GM19351 (cell line): ENCODE measurements at regions not wholly inside any gene's neighbourhood (a gene's known extent, or its start where the extent isn't known, plus 50 kb on each side); places are given as distances from the start of the nearest gene placed in this dataset.

Experiments
- ATAC-seq: cut with Tn5 transposase; IDR thresholded peaks from one replicate; pipeline ENCODE4 v1.9.1; 2021; ENCODE audit warnings: mild to moderate bottlenecking, moderate library complexity; ENCODE audit not compliant: unreplicated experiment

GRCh38 chr12:38547586-38547985 lies 231.0 kb downstream of the ALG10B start:
- ATAC-seq = no peak

- no peak for ATAC-seq
Measured at GRCh38 chr12:38555620-38556591, 239.3 kb downstream of the ALG10B start.

GRCh38 chr12:38556647-38557046 lies 240.1 kb downstream of the ALG10B start:
- ATAC-seq = no peak

DNA sequence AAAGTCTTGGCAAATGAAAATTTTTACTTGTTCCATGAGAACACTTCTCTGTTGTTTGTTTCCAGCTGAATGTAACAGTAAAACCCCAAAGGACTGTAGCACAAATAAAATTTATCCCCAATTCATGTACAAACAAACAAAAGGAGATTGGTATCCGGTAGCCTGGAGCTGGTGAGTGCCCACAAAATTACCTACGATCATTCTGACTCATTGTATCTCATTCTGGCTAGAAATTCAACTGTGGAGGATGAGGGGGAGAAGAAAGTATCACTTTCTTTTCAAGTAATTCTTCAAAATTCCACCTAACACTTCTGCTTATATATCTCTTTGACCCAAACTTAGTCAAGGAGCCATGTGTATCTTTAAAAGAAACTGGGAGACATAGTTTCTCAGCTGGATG lies 268.5 kb downstream of the ALG10B start:
- no peak for ATAC-seq

GRCh38 chr12:38586789-38587188 lies 270.2 kb downstream of the ALG10B start:
- no peak for ATAC-seq

- ATAC-seq = no peak
Measured at GRCh38 chr12:38587594-38587993, 271.0 kb downstream of the ALG10B start.

DNA sequence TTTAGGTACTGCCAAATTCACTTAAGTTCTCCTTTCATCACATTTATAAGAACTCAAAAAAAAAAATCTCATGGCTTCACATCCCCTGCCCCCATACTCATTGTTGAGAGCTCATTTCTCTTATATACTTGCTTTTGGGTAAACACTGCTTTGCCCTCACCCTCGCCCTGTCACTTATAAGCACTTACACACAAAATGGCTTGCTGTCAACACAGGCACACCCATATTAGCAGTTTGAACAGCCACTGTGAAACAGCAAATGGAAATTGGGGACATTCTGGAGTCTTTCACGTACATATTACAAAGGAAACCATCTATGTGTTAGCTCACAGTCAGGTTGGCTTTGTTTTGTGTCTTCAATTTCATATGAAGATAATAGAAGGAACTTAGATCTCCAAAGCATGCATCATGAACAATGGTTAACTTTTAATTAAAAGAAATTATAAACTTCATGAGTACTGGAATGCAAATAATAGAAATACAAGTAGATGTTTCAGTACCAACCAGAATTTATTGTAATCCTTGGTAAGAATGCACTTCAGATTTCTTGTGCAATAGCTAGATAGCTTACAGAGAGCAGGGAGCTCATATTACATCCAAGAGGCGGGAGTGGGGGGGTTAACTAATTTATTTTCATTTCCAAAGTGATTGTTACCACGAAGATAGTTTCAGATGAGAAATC lies 272.2 kb downstream of the ALG10B start:
- ATAC-seq = no peak

- ATAC-seq = no peak
Measured at GRCh38 chr12:38589306-38589632, 272.7 kb downstream of the ALG10B start.

- no peak for ATAC-seq
Measured at GRCh38 chr12:38601949-38602348, 285.4 kb downstream of the ALG10B start.
